H9 (cell line): ENCODE measurements at regions not wholly inside any gene's neighbourhood (a gene's known extent, or its start where the extent isn't known, plus 50 kb on each side); places are given as distances from the start of the nearest gene placed in this dataset.

Source experiments
- DNase-seq: peaks from one replicate; pipeline ENCODE4 v3.0.0-alpha.2; 2017
- H2AFZ ChIP-seq: one replicate; pipeline ENCODE4 v1.6.1; 2013; ENCODE audit warnings: mild to moderate bottlenecking, low read length, control low read depth, moderate library complexity
- H2AK5ac ChIP-seq: 2 replicates; pipeline ENCODE4 v1.6.1; 2013; ENCODE audit warnings: low read length, control low read depth, mixed read lengths; ENCODE audit not compliant: insufficient read length
- H2BK120ac ChIP-seq: one replicate; pipeline ENCODE4 v1.6.1; 2013; ENCODE audit warnings: low read depth, mild to moderate bottlenecking, low read length, control low read depth, inconsistent platforms; ENCODE audit not compliant: poor library complexity, severe bottlenecking
- H2BK12ac ChIP-seq: 2 replicates; pipeline ENCODE4 v1.6.1; 2013; ENCODE audit warnings: low read length, control low read depth, mixed read lengths, low read depth; ENCODE audit not compliant: insufficient read length
- H2BK15ac ChIP-seq: 2 replicates; pipeline ENCODE4 v1.6.1; 2013; ENCODE audit warnings: low read depth, low read length, control low read depth
- H2BK20ac ChIP-seq: one replicate; pipeline ENCODE4 v1.6.1; 2013; ENCODE audit warnings: low read depth, mild to moderate bottlenecking, low read length, control low read depth, inconsistent platforms; ENCODE audit not compliant: poor library complexity, severe bottlenecking
- H2BK5ac ChIP-seq: 2 replicates; pipeline ENCODE4 v1.6.1; 2013; ENCODE audit warnings: low read length, control low read depth, mixed read lengths; ENCODE audit not compliant: insufficient read length
- H3K14ac ChIP-seq: 2 replicates; pipeline ENCODE4 v1.6.1; 2013; ENCODE audit warnings: low read length, control low read depth; ENCODE audit not compliant: insufficient read depth
- H3K18ac ChIP-seq: 2 replicates; pipeline ENCODE4 v1.6.1; 2013; ENCODE audit warnings: low read depth, mild to moderate bottlenecking, mixed read lengths, low read length, control low read depth; ENCODE audit not compliant: insufficient read length
- H3K23ac ChIP-seq: 2 replicates; pipeline ENCODE4 v1.6.1; 2013; ENCODE audit warnings: low read length, control low read depth, mixed read lengths, low read depth; ENCODE audit not compliant: insufficient read length
- H3K23me2 ChIP-seq: 2 replicates; pipeline ENCODE4 v1.6.1; 2013; ENCODE audit warnings: low read depth, mild to moderate bottlenecking, mixed read lengths, low read length, control low read depth; ENCODE audit not compliant: insufficient read length, poor library complexity, severe bottlenecking
- H3K27ac ChIP-seq: 2 replicates; pipeline ENCODE4 v1.5.1; 2013; ENCODE audit warnings: low read length, control low read depth, mixed read lengths, low read depth; ENCODE audit not compliant: insufficient read length
- H3K27me3 ChIP-seq: 2 replicates; pipeline ENCODE4 v1.6.1; 2013; ENCODE audit warnings: low read length, control low read depth, inconsistent platforms; ENCODE audit not compliant: insufficient read depth
- H3K4ac ChIP-seq: 2 replicates; pipeline ENCODE4 v1.6.1; 2013; ENCODE audit warnings: low read depth, mild to moderate bottlenecking, control low read depth, inconsistent platforms, low read length, moderate library complexity
- H3K4me1 ChIP-seq: 2 replicates; pipeline ENCODE4 v1.6.1; 2013; ENCODE audit warnings: low read length, control low read depth, inconsistent platforms; ENCODE audit not compliant: insufficient read depth
- H3K4me2 ChIP-seq: 2 replicates; pipeline ENCODE4 v1.6.1; 2013; ENCODE audit warnings: low read length, control low read depth, mixed read lengths; ENCODE audit not compliant: insufficient read length, insufficient read depth
- H3K56ac ChIP-seq: 2 replicates; pipeline ENCODE4 v1.6.1; 2013; ENCODE audit warnings: low read depth, mild to moderate bottlenecking, mixed read lengths, low read length, control low read depth; ENCODE audit not compliant: insufficient read length
- H3K79me1 ChIP-seq: 2 replicates; pipeline ENCODE4 v1.6.1; 2013; ENCODE audit warnings: low read depth, mild to moderate bottlenecking, moderate library complexity, low read length, control low read depth, inconsistent platforms; ENCODE audit not compliant: insufficient read depth, poor library complexity, severe bottlenecking
- H3K79me2 ChIP-seq: 2 replicates; pipeline ENCODE4 v1.6.1; 2013; ENCODE audit warnings: low read length, control low read depth, inconsistent platforms; ENCODE audit not compliant: insufficient read depth
- H3K9ac ChIP-seq: 2 replicates; pipeline ENCODE4 v1.6.1; 2013; ENCODE audit warnings: low read length, control low read depth, mixed read lengths; ENCODE audit not compliant: insufficient read length; ENCODE audit errors: extremely low read depth
- H3K9me3 ChIP-seq: one replicate; pipeline ENCODE4 v1.6.1; 2013; ENCODE audit warnings: low read depth, low read length, inconsistent platforms; ENCODE audit not compliant: control insufficient read depth
- H3T11ph ChIP-seq: one replicate; pipeline ENCODE4 v1.6.1; 2013; ENCODE audit warnings: mild to moderate bottlenecking, low read length, control low read depth, inconsistent platforms
- H4K20me1 ChIP-seq: one replicate; pipeline ENCODE4 v1.6.1; 2013; ENCODE audit not compliant: control insufficient read depth, insufficient read length, insufficient read depth
- H4K5ac ChIP-seq: 2 replicates; pipeline ENCODE4 v1.6.1; 2013; ENCODE audit warnings: low read depth, mild to moderate bottlenecking, mixed read lengths, low read length, control low read depth; ENCODE audit not compliant: insufficient read length
- H4K8ac ChIP-seq: replicated peaks from 2 replicates; pipeline ENCODE4 v1.6.1; 2013; ENCODE audit warnings: low read length, control low read depth, mixed read lengths, low read depth; ENCODE audit not compliant: insufficient read length
- H4K91ac ChIP-seq: 2 replicates; pipeline ENCODE4 v1.6.1; 2013; ENCODE audit warnings: low read depth, mild to moderate bottlenecking, moderate library complexity, mixed read lengths, low read length, control low read depth; ENCODE audit not compliant: insufficient read length
- H3K27ac Mint-ChIP-seq, 3 experiments: 2 replicates in 2 of 3; 3 replicates in 1 of 3; pipeline ENCODE4 v1.8.0; 2020 to 2021; ENCODE audit warnings: mixed read lengths in 3 of 3, mild to moderate bottlenecking in 1 of 3, moderate library complexity in 1 of 3
- H3K27me3 Mint-ChIP-seq: 2 replicates; pipeline ENCODE4 v1.8.0; 2021; ENCODE audit warnings: low read depth, mild to moderate bottlenecking, moderate library complexity, mixed read lengths
- H3K36me3 Mint-ChIP-seq, 3 experiments: 2 replicates in 2 of 3; 3 replicates in 1 of 3; pipeline ENCODE4 v1.8.0; 2020 to 2021; ENCODE audit warnings: low read depth in 3 of 3, mixed read lengths in 3 of 3; ENCODE audit not compliant: insufficient read depth in 1 of 3
- H3K4me1 Mint-ChIP-seq, 2 experiments: 2 replicates each; pipeline ENCODE4 v1.8.0; 2020; ENCODE audit warnings: mixed read lengths in 2 of 2
- H3K4me3 Mint-ChIP-seq, 2 experiments: 2 replicates in 1 of 2; 3 replicates in 1 of 2; pipeline ENCODE4 v1.8.0; 2020 to 2021; ENCODE audit warnings: mild to moderate bottlenecking in 2 of 2, mixed read lengths in 2 of 2, moderate library complexity in 1 of 2
- H3K9me3 Mint-ChIP-seq, 2 experiments: 2 replicates in 1 of 2; 3 replicates in 1 of 2; pipeline ENCODE4 v1.8.0; 2020; ENCODE audit warnings: mild to moderate bottlenecking in 2 of 2, mixed read lengths in 2 of 2, moderate library complexity in 1 of 2
- CTCF ChIP-seq: fragments of 200-600 bp; sonication (generic); conservative IDR thresholded peaks from 3 replicates; pipeline ENCODE4 v1.8.0; 2021; ENCODE audit warnings: antibody characterized with exemption, mild to moderate bottlenecking
- WGBS: extraction: QIAGEN DNeasy Blood & Tissue Kit; methylation state at CpG from one replicate; pipeline ENCODE4 v1.1.7; 2013; ENCODE audit warnings: missing lambda C conversion rate, low lambda C conversion rate, mixed read lengths; ENCODE audit not compliant: insufficient read length; ENCODE audit errors: extremely low coverage; 5-methylcytosine and 5-hydroxymethylcytosine counted together

DNA sequence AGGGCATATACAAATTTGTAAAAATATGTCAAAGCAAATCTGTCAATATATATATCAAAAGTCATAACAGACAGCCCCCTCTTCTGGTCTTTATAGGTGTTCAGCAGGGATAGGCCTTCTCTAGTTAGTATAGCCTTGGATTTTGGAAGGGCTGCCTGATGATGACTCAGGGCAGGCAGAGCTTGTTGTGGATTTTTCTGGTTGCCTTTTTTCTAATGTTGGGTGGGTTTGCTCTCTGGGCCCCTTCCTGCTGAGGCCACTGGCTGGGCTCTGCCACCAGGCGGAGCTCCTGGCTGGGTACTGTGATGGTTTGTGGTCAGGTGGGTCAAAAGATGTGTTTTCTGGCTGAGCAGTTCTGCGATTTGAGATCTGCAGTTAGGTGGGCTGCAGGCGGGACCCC is 294.2 kb downstream of the GRIA2 start:
- Histone ChIP-seq H4K8ac (no peak overlapping the region), H2AK5ac (no peak overlapping the region), H2BK15ac (no peak overlapping the region), H2BK5ac (no peak overlapping the region), H2BK20ac (no peak overlapping the region), H3K4me2 (no peak overlapping the region), H3K9me3 (no peaks in the 10 kb centered on the region), H3K23me2 (no peaks in the 10 kb centered on the region), H3K23ac (no peak overlapping the region), H4K20me1 (no peaks in the 10 kb centered on the region), H4K5ac (no peak overlapping the region), H3K79me2 (no peaks in the 10 kb centered on the region), H4K91ac (no peak overlapping the region), H3K27me3 (no peaks in the 10 kb centered on the region), H3T11ph (no peak overlapping the region), H3K4me1 (no peaks in the 10 kb centered on the region), H3K4ac (no peak overlapping the region), H3K79me1 (no peaks in the 10 kb centered on the region), H2BK120ac (no peak overlapping the region), H3K27ac (no peak overlapping the region), H2AFZ (no peak overlapping the region), H3K9ac (no peak overlapping the region), H3K56ac (no peak overlapping the region), H2BK12ac (no peak overlapping the region), H3K14ac (no peak overlapping the region), H3K18ac (no peak overlapping the region)
- no peak overlapping the region for H3K27ac Mint-ChIP-seq
- no peaks in the 10 kb centered on the region for H3K36me3 Mint-ChIP-seq
- no peaks in the 10 kb centered on the region; the same call in 1 of the 2 replicates for H3K27me3 Mint-ChIP-seq
- H3K4me1 Mint-ChIP-seq: peaks cover 2 to 3% of the 10 kb centered on the region in 2 experiments; a peak in 2 of 4 replicates
- no CpG with 5 or more reads among the region's 3 CpGs for WGBS
- no peaks in the 10 kb centered on the region for H3K9me3 Mint-ChIP-seq
- peak; percentile 82 for TF ChIP-seq CTCF
- peak; percentile 74 for DNase-seq
- no peak overlapping the region for H3K4me3 Mint-ChIP-seq
